ENCODE measurements at regions not wholly inside any gene's neighbourhood (a gene's known extent, or its start where the extent isn't known, plus 50 kb on each side); places are given as distances from the start of the nearest gene placed in this dataset.

DNA sequence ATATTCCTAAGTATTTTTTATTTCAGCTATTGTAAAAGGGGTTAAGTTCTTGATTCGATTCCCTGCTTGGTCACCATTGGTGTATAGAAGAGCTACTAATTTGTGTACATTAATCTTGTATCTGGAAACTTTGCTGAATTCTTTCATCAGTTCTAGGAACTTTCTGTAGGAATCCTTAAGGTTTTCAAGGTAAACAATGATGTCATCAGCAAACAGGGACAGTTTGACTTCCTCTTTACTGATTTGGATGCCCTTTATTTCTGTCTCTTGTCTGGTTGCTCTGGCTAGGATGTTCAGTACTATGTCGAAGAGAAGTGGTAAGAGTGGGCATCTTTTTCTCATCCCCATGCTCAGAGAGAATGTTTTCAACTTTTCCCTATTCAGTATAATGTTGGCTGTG lies 252.7 kb downstream of the NR4A2 start:
- Histone ChIP-seq H3K27me3 (ENCODE audit: control insufficient read depth in 2 of 2, insufficient read depth in 2 of 2, low read length in 2 of 2) (no peaks in the 10 kb centered on the region), H3K4me3 (replicated peaks in 1 of 3; ENCODE audit: insufficient read depth in 1 of 3, low read depth in 1 of 3, low read length in 3 of 3) (no peak overlapping the region), H3K4me1 (ENCODE audit: control insufficient read depth, extremely low read depth, insufficient read depth, low read length) (no peaks in the 10 kb centered on the region), H3K27ac (ENCODE audit: insufficient read depth, low read depth, low read length) (no peak overlapping the region), H3K36me3 (ENCODE audit: control insufficient read depth in 2 of 2, extremely low read depth in 1 of 2, insufficient read depth in 2 of 2, low read length in 2 of 2) (no peaks in the 10 kb centered on the region), H4K20me1 (replicated peaks; ENCODE audit: control insufficient read depth, extremely low read depth, insufficient read depth, low read length) (no peaks in the 10 kb centered on the region), H2AFZ (ENCODE audit: low read depth, low read length) (no peak overlapping the region), H3K9ac (replicated peaks; ENCODE audit: extremely low read depth, insufficient read depth, low read length) (no peak overlapping the region), H3K9me3 (replicated peaks; ENCODE audit: control insufficient read depth, insufficient read depth, low read length) (no peaks in the 10 kb centered on the region), H3K4me2 (ENCODE audit: insufficient read depth, low read length) (no peak overlapping the region), H3K79me2 (ENCODE audit: control insufficient read depth, insufficient read depth, low read length) (no peaks in the 10 kb centered on the region), H3K9me1 (replicated peaks; ENCODE audit: control insufficient read depth, extremely low read depth, insufficient read depth, low read length) (no peaks in the 10 kb centered on the region)
- CTCF ChIA-PET = no interaction called here
- DNase-seq (ENCODE audit: low read depth, low spot score) = no peak
- dilution Hi-C loops (cut with MboI; ENCODE audit: extremely low pct_ligation_motif_present, low sequenced_read_pairs) = no loop called here
- intact Hi-C loops (cut with micrococcal nuclease) = loop anchor here (10.0 kb wide), 1 partner anchor 505 kb away; no protein-coding TSS in a partner anchor
- no peak for FAIRE-seq
- POLR2A ChIA-PET = no interaction called here
- TF ChIP-seq CTCF (IDR thresholded peaks at IDR 0.05; ENCODE audit: extremely low read depth in 1 of 2, insufficient read depth in 1 of 2, low read depth in 1 of 2, low read length in 2 of 2) (no peak), POLR2A (IDR thresholded peaks at IDR 0.05; ENCODE audit: low read depth, low read length) (no peak), JUN (IDR thresholded peaks at IDR 0.05; ENCODE audit: borderline replicate concordance, insufficient read depth, insufficient read length, low read depth) (no peak), MAX (IDR thresholded peaks at IDR 0.05; ENCODE audit: insufficient read depth, insufficient read length) (no peak), EZH2 (IDR thresholded peaks at IDR 0.05; ENCODE audit: borderline replicate concordance, low read depth, low read length, severe bottlenecking) (no peak), GATA2 (IDR thresholded peaks at IDR 0.05; ENCODE audit: insufficient read depth, insufficient read length, low read depth, low read length) (no peak), POLR2AphosphoS5 (IDR thresholded peaks at IDR 0.05; ENCODE audit: insufficient read depth, low read depth, low read length) (no peak), FOS (IDR thresholded peaks at IDR 0.05; ENCODE audit: borderline replicate concordance, insufficient read depth, low read length) (no peak), MYC (IDR thresholded peaks at IDR 0.05; ENCODE audit: low read depth, low read length) (no peak)
- no TSS peak for BruUV-seq (replicated peaks)
